HUES64 (cell line): ENCODE measurements at regions not wholly inside any gene's neighbourhood (a gene's known extent, or its start where the extent isn't known, plus 50 kb on each side); places are given as distances from the start of the nearest gene placed in this dataset.

Experiments used
- H3K27ac ChIP-seq: 2 replicates; pipeline ENCODE4 v1.7.0; 2013; ENCODE audit warnings: low read depth, low read length, inconsistent platforms
- H3K27me3 ChIP-seq: 2 replicates; pipeline ENCODE4 v1.6.1; 2013; ENCODE audit warnings: mild to moderate bottlenecking, low read length; ENCODE audit not compliant: insufficient read depth
- H3K36me3 ChIP-seq: 2 replicates; pipeline ENCODE4 v1.6.1; 2013; ENCODE audit warnings: mild to moderate bottlenecking, low read length; ENCODE audit not compliant: insufficient read depth
- H3K4me1 ChIP-seq: 2 replicates; pipeline ENCODE4 v1.6.1; 2013; ENCODE audit warnings: mild to moderate bottlenecking, low read length, moderate library complexity; ENCODE audit not compliant: insufficient read depth
- H3K4me3 ChIP-seq: 2 replicates; pipeline ENCODE4 v1.5.1; 2013; ENCODE audit warnings: mild to moderate bottlenecking, low read length, moderate library complexity
- H3K9ac ChIP-seq: 2 replicates; pipeline ENCODE4 v1.6.1; 2013; ENCODE audit warnings: mild to moderate bottlenecking, low read depth, low read length
- H3K9me3 ChIP-seq: 2 replicates; pipeline ENCODE4 v1.6.1; 2013; ENCODE audit warnings: low read depth, low read length; ENCODE audit not compliant: insufficient read depth
- WGBS: fragments of 150-250, 120-280 bp; methylation state at CpG from one replicate; pipeline ENCODE4 v1.1.7; 2013; ENCODE audit warnings: missing lambda C conversion rate; 5-methylcytosine and 5-hydroxymethylcytosine counted together

- no peaks in the 10 kb centered on the region for H3K9me3 ChIP-seq
- no peak overlapping the region for H3K9ac ChIP-seq
- no peaks in the 10 kb centered on the region for H3K27me3 ChIP-seq
- no CpG with 5 or more reads among the region's 1 CpG for WGBS
- H3K36me3 ChIP-seq: no peaks in the 10 kb centered on the region
- H3K4me3 ChIP-seq: no peak overlapping the region
- H3K4me1 ChIP-seq: peaks cover 15% of the 10 kb centered on the region
- H3K27ac ChIP-seq: no peak overlapping the region
Measured at GRCh38 chr5:52331725-52332124, 456.0 kb upstream of the ITGA1 start.

GRCh38 chr5:52334367-52334766, 453.3 kb upstream of the ITGA1 start:
- Histone ChIP-seq H3K27ac (0 out of 2 replicates have a peak overlapping the region, but pooled peaks have one; percentile 16), H3K27me3 (no peaks in the 10 kb centered on the region), H3K4me1 (peaks cover 15% of the 10 kb centered on the region), H3K9me3 (no peaks in the 10 kb centered on the region), H3K4me3 (no peak overlapping the region), H3K36me3 (no peaks in the 10 kb centered on the region), H3K9ac (no peak overlapping the region)
- WGBS: 72% methylated on average over 4 of the region's 5 CpGs

GRCh38 chr5:52339285-52339684, 448.4 kb upstream of the ITGA1 start:
- no peaks in the 10 kb centered on the region for H3K9me3 ChIP-seq

GRCh38 chr5:52342361-52342760, 445.4 kb upstream of the ITGA1 start:
- Histone ChIP-seq H3K4me3 (no peak overlapping the region), H3K9ac (no peak overlapping the region), H3K9me3 (no peaks in the 10 kb centered on the region), H3K27ac (no peak overlapping the region), H3K4me1 (no peaks in the 10 kb centered on the region), H3K36me3 (no peaks in the 10 kb centered on the region), H3K27me3 (no peaks in the 10 kb centered on the region)

More at GRCh38 chr5:52339285-52339684, 448.4 kb upstream of the ITGA1 start:
- H3K27ac ChIP-seq: no peak overlapping the region
- no peak overlapping the region for H3K9ac ChIP-seq
- peaks cover 4% of the 10 kb centered on the region; the same call in 1 of the 2 replicates for H3K4me1 ChIP-seq
- H3K27me3 ChIP-seq: no peaks in the 10 kb centered on the region
- H3K4me3 ChIP-seq: no peak overlapping the region
- H3K36me3 ChIP-seq: no peaks in the 10 kb centered on the region
- WGBS: 95% methylated on average over 3 of the region's 3 CpGs

GRCh38 chr5:52356311-52356918, 431.3 kb upstream of the ITGA1 start:
- Histone ChIP-seq H3K36me3 (no peaks in the 10 kb centered on the region), H3K9ac (no peak overlapping the region), H3K27me3 (no peaks in the 10 kb centered on the region), H3K4me3 (no peak overlapping the region), H3K4me1 (no peaks in the 10 kb centered on the region), H3K27ac (no peak overlapping the region), H3K9me3 (no peaks in the 10 kb centered on the region)
- 100% methylated on average over 2 of the region's 3 CpGs for WGBS

GRCh38 chr5:52359261-52359660, 428.5 kb upstream of the ITGA1 start:
- H3K27me3 ChIP-seq: no peaks in the 10 kb centered on the region
- no peaks in the 10 kb centered on the region for H3K4me1 ChIP-seq
- H3K9me3 ChIP-seq: no peaks in the 10 kb centered on the region
- no peak overlapping the region for H3K27ac ChIP-seq
- no peak overlapping the region for H3K4me3 ChIP-seq
- H3K36me3 ChIP-seq: no peaks in the 10 kb centered on the region
- no peak overlapping the region for H3K9ac ChIP-seq

- Histone ChIP-seq H3K27me3 (no peaks in the 10 kb centered on the region), H3K36me3 (no peaks in the 10 kb centered on the region), H3K27ac (no peak overlapping the region), H3K9me3 (no peaks in the 10 kb centered on the region), H3K4me3 (no peak overlapping the region), H3K4me1 (no peaks in the 10 kb centered on the region), H3K9ac (no peak overlapping the region)
- 86% methylated on average over 1 of the region's 1 CpG for WGBS
Measured at GRCh38 chr5:52360985-52361384, 426.7 kb upstream of the ITGA1 start.

- Histone ChIP-seq H3K27me3 (no peaks in the 10 kb centered on the region), H3K9me3 (no peaks in the 10 kb centered on the region), H3K27ac (no peak overlapping the region), H3K4me3 (no peak overlapping the region), H3K4me1 (no peaks in the 10 kb centered on the region), H3K36me3 (no peaks in the 10 kb centered on the region), H3K9ac (no peak overlapping the region)
Measured at GRCh38 chr5:52374286-52374685, 413.4 kb upstream of the ITGA1 start.

- Histone ChIP-seq H3K36me3 (no peaks in the 10 kb centered on the region), H3K4me3 (no peak overlapping the region), H3K4me1 (no peaks in the 10 kb centered on the region), H3K9me3 (no peaks in the 10 kb centered on the region), H3K9ac (no peak overlapping the region), H3K27me3 (no peaks in the 10 kb centered on the region), H3K27ac (no peak overlapping the region)
- WGBS: 100% methylated on average over 2 of the region's 3 CpGs
Measured at GRCh38 chr5:52375969-52376368, 411.7 kb upstream of the ITGA1 start.

- no peak overlapping the region for H3K4me3 ChIP-seq
- H3K9me3 ChIP-seq: no peaks in the 10 kb centered on the region
- WGBS: 92% methylated on average over 7 of the region's 7 CpGs
- H3K27ac ChIP-seq: no peak overlapping the region
- no peak overlapping the region for H3K9ac ChIP-seq
- H3K27me3 ChIP-seq: no peaks in the 10 kb centered on the region
- H3K36me3 ChIP-seq: no peaks in the 10 kb centered on the region
- H3K4me1 ChIP-seq: no peaks in the 10 kb centered on the region
Measured at GRCh38 chr5:52376592-52376991, 411.1 kb upstream of the ITGA1 start.

- Histone ChIP-seq H3K27me3 (no peaks in the 10 kb centered on the region), H3K4me3 (no peak overlapping the region), H3K9me3 (no peaks in the 10 kb centered on the region), H3K27ac (no peak overlapping the region), H3K9ac (no peak overlapping the region), H3K36me3 (no peaks in the 10 kb centered on the region), H3K4me1 (no peaks in the 10 kb centered on the region)
Measured at GRCh38 chr5:52378237-52378636, 409.5 kb upstream of the ITGA1 start.

- Histone ChIP-seq H3K27ac (no peak overlapping the region), H3K27me3 (no peaks in the 10 kb centered on the region), H3K9me3 (no peaks in the 10 kb centered on the region), H3K9ac (no peak overlapping the region), H3K4me3 (no peak overlapping the region), H3K36me3 (no peaks in the 10 kb centered on the region), H3K4me1 (peaks cover 4% of the 10 kb centered on the region; the same call in 1 of the 2 replicates)
- WGBS: 94% methylated on average over 3 of the region's 3 CpGs
Measured at GRCh38 chr5:52388349-52388748, 399.4 kb upstream of the ITGA1 start.
